GM21423 (cell line): ENCODE measurements at regions not wholly inside any gene's neighbourhood (a gene's known extent, or its start where the extent isn't known, plus 50 kb on each side); places are given as distances from the start of the nearest gene placed in this dataset.
"Not testable (repeated sequence)": the region's sequence is repeated elsewhere in the genome, so short reads cannot be mapped to it uniquely, and the experiment has no call there.

ENCODE experiments used
- ATAC-seq: cut with Tn5 transposase; IDR thresholded peaks from one replicate; pipeline ENCODE4 v1.9.1; 2021; ENCODE audit warnings: mild to moderate bottlenecking, moderate library complexity; ENCODE audit not compliant: unreplicated experiment

GRCh38 chr2:138267161-138267901, 234.2 kb upstream of the SPOPL start:
- peak; percentile 72 for ATAC-seq

- peak; percentile 35 for ATAC-seq
Measured at GRCh38 chr2:138267902-138268254, 233.7 kb upstream of the SPOPL start.

DNA sequence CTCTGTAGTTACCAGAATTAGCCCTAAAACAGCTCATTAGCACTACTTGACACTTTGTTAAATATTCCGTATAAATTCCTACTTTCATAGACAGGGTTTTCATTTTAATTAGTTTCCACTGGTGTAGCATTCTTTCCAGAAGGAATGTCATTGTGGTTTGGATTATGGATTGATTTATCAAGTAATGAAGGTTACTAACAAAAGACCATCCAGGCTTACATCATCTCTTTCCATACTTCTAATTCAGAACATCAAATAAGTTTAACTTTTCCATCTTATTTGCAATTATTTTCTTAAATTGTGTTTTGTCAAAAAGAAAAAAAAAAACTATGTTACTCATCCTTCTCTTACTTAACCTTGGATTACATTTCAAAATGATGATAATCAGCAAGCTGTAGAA, 231.8 kb upstream of the SPOPL start:
- ATAC-seq = no peak

DNA sequence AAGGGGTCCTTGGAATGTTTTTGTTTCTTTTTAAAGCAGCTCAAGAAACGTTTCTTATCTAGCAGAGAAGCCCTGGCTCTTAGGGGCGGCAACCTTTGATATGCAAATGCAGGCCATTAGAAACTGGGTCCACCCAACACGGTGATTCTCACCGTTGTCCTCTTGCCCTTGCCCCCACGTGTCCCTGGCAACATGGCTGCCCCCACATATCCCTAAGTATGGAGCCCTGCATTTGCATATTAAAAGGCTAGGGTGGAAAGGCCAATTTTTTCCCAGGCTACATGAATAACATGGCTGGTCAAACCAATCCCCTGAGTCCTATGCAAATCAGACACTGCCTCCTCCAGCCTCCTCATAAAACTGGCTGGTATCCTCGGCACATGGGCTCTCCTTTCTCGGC, 230.1 kb upstream of the SPOPL start:
- ATAC-seq = no peak

DNA sequence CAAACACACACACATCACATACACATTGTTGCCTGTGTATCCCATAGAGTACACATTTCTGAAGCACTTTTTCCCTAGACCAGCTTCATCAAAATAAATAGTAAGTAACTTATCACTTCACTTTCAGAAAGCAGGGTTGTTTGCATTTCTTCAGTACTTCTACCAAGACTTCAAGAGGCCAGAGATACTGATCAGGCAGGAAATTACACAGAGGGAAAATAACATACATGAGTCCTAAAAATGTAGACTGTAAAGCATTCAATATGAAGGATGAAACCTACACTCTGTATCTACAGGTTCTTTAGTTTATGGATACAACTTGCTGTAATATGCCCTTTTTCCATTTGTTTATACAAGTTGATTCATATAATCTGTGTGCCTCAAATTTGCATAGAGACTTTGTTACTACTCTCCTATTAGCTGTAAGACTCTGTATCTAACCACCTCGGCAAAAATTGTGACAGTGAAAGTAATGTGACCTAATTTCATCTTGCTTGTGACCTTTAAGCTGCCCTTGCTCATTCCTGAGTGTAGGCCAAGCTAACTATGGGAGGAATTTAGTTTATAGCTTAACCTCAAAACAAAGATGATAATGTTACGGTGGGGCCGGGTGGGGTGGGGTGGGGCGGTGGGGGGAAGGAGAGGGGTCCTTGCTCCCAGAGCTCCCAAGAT, 228.9 kb upstream of the SPOPL start:
- ATAC-seq = no peak

DNA sequence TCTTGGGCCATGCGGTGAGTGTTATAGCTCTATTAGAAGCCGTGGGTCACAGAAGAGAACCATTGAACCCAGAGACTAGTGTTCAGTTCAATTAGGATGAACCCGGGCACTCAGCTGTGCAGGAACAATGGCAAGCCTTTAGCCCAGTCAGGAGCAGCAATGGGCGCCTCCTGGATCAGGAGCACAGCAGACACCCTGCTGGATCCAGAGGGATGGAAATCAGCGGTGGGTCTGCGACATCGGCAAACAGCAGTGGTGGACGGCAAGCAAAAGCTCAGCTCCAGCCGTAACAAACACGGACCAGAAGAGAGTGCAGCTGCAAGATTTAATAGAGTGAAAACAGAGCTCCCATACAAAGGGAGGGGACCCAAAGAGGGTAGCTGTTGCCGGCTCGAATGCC, 228.3 kb upstream of the SPOPL start:
- not testable (repeated sequence) for ATAC-seq

GRCh38 chr2:138274421-138275291, 226.9 kb upstream of the SPOPL start:
- no peak for ATAC-seq

DNA sequence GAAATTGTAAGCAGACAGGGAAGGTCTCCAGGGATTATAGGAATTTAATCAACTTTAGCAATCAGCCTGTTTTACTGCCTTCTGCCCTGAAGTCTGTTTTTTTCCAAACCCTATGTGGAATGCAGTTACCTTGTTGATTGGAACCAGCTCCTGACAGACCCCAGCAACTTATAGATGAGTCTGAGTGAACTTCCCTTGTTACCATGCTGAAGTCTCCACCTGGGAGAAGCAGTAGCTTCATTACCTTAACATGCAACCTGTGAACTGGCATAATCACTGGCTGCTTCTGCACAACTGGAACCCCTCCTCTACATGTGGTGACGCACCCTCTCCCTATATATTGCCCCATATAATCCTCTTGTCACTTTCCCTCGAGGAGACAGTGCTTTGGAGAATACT, 226.3 kb upstream of the SPOPL start:
- ATAC-seq = no peak

DNA sequence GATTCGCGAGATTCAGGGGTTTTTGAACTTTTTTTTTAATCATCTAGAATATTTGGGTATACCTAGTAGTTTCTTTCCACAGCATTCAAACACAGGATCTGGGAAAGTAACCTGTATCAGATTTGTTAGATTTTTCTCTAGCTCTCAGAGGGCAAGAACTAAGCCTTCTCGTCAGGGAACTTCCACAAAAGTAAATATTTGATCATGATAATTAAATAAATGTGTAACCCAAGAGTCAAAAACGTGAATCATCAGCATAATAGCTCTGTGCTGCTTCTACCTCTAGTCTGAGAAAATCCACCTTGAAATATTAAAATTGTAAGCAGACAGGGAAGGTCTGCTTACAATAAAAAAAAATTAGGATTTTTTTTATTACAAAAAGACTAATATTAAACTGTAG, 225.7 kb upstream of the SPOPL start:
- ATAC-seq = no peak

GRCh38 chr2:138276339-138276738, 225.2 kb upstream of the SPOPL start:
- ATAC-seq = no peak

DNA sequence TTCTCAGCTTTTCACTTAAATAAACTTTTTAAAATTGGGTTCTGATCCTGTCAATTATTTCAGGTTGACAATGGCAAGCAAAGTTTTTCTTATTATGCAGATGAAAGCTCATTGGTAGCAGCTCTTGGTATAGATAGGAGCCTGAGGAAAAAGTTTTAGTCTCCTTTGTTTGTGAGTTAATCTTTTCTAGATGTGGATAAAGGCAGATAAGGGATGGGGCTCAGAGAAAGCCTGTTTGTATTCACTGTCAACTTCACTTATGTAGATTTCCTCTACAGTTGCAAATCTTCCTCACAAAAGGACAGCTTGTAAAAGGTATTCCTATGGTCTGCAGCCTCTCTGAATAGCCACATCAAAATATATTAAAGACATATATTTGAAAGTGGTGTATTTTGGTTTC, 224.5 kb upstream of the SPOPL start:
- ATAC-seq = no peak

DNA sequence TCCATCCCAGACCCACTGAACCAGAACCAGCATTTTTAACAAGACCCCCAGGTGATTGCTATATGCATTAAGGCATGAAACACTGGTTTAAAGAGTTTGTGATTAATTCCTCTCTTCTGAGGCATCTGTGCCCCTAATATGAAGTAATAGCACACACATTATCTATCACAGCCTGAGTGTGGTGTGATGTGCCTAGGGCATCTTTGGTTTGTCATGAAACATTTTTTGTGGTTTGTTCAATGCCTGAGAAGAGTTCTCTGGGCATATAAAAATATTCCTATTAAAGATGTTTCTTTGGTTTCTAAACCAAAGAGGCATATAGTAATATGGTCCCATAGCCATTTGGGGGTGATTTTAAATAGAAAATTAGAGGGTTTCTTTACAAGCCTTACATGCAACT, 221.7 kb upstream of the SPOPL start:
- no peak for ATAC-seq

- ATAC-seq = no peak
Measured at GRCh38 chr2:138280999-138281695, 220.4 kb upstream of the SPOPL start.

GRCh38 chr2:138282014-138282672, 219.4 kb upstream of the SPOPL start:
- no peak for ATAC-seq

- ATAC-seq = no peak
Measured at GRCh38 chr2:138291805-138292204, 209.8 kb upstream of the SPOPL start.

DNA sequence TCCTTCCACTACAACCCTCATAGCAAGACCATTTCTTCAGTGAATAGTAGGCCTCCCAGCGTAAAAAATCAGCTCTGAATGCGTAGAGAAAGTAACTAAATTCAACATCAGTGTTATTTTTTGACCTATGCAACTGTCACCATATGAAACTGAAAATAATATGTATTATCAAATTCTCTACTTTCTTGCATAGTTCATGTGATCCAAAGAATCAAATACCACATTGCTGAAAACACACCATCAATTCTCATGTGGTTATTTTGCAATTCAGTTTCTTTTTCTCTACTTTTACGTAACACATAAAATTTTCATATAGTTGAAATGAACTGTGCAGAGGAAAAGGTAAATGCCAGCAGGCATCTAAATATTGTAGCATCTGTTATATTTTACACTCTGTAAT, 208.5 kb upstream of the SPOPL start:
- ATAC-seq = no peak

DNA sequence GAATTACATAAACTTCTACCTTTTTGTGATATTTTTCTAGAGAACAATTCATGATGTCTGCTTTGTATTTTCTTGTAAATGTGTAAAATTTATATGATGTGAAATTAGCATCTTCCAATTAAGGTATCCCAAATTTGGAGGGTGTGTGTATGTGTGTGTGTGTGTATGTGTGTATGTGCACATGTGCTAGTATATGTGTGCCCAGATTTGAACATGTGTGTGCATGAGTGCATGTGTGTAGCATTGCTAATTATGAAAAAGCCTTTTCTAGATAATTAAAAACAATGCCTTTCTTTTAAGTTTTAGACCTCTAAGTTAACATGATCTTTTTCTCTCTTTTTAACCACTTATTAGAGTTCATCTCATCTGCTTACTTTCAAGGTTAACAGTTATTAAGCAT, 208.0 kb upstream of the SPOPL start:
- ATAC-seq = no peak

- ATAC-seq = no peak
Measured at GRCh38 chr2:138294451-138294850, 207.1 kb upstream of the SPOPL start.

GRCh38 chr2:138296365-138296764, 205.2 kb upstream of the SPOPL start:
- no peak for ATAC-seq

- ATAC-seq = peak; percentile 81
Measured at GRCh38 chr2:138298120-138298814, 203.3 kb upstream of the SPOPL start.
